SK-N-MC (cell line): ENCODE measurements at regions not wholly inside any gene's neighbourhood (a gene's known extent, or its start where the extent isn't known, plus 50 kb on each side); places are given as distances from the start of the nearest gene placed in this dataset.

ENCODE experiments used
- FOXP2 ChIP-seq: optimal IDR thresholded peaks from 2 replicates; pipeline ENCODE3; 2011; ENCODE audit warnings: mild to moderate bottlenecking, moderate library complexity; ENCODE audit not compliant: insufficient read depth; ENCODE audit errors: extremely low read length, control extremely low read depth
- POLR2AphosphoS5 ChIP-seq: IDR thresholded peaks from 2 replicates; pipeline ENCODE4 v1.6.1; 2012; ENCODE audit warnings: mild to moderate bottlenecking, low read depth, low read length, borderline replicate concordance

GRCh38 chr12:115062741-115063140 is 378.8 kb upstream of the TBX3 start:
- TF ChIP-seq POLR2AphosphoS5: no peak
- no peak for TF ChIP-seq FOXP2
